Natural killer cell treated with Interleukin-12 subunit alpha and Interleukin-12 subunit beta and Interleukin-15 and Interleukin-18, amount 100 ng/mL, for 72 hours (primary cell): ENCODE measurements at regions not wholly inside any gene's neighbourhood (a gene's known extent, or its start where the extent isn't known, plus 50 kb on each side); places are given as distances from the start of the nearest gene placed in this dataset.

ENCODE experiments used
- ATAC-seq, 2 donors: fragments of 150-1000 bp; cut with Tn5 transposase in 1 of 2; sonication (Bioruptor Pico), chemical (Tn5 transposase) in 1 of 2; 2 replicates each; pipeline ENCODE4 v1.10.0; 2021
- DNase-seq: peaks from one replicate; pipeline ENCODE4 v3.0.0; 2022; ENCODE audit warnings: low spot score
- H3K27ac Mint-ChIP-seq, 2 donors: 1 replicate in 1 of 2; 2 replicates in 1 of 2; pipeline ENCODE4 v1.8.0; 2022; ENCODE audit warnings: mixed read lengths in 2 of 2, mild to moderate bottlenecking in 1 of 2, moderate library complexity in 1 of 2
- H3K27me3 Mint-ChIP-seq, 2 donors: 1 replicate in 1 of 2; 2 replicates in 1 of 2; pipeline ENCODE4 v1.8.0; 2022; ENCODE audit warnings: mixed read lengths in 2 of 2
- H3K36me3 Mint-ChIP-seq: one replicate; pipeline ENCODE4 v1.8.0; 2022; ENCODE audit warnings: mixed read lengths
- H3K4me1 Mint-ChIP-seq, 2 donors: 1 replicate in 1 of 2; 2 replicates in 1 of 2; pipeline ENCODE4 v1.8.0; 2022; ENCODE audit warnings: low read depth in 2 of 2, mixed read lengths in 2 of 2, mild to moderate bottlenecking in 1 of 2
- H3K4me3 Mint-ChIP-seq: one replicate; pipeline ENCODE4 v1.8.0; 2022; ENCODE audit warnings: mixed read lengths
- H3K9me3 Mint-ChIP-seq: 2 replicates; pipeline ENCODE4 v1.8.0; 2022; ENCODE audit warnings: mixed read lengths

GRCh38 chr9:14967450-14968321 lies 57.5 kb upstream of the FREM1 start:
- H3K36me3 Mint-ChIP-seq, result no peaks in the 10 kb centered on the region
- no peak overlapping the region for H3K27ac Mint-ChIP-seq
- no peaks in the 10 kb centered on the region for H3K4me1 Mint-ChIP-seq
- ATAC-seq, result no peak
- peaks cover 9% of the 10 kb centered on the region for H3K9me3 Mint-ChIP-seq
- DNase-seq, result no peak
- H3K4me3 Mint-ChIP-seq, result no peak overlapping the region
- peaks cover 2 to 7% of the 10 kb centered on the region in 2 donors for H3K27me3 Mint-ChIP-seq

- peaks cover 9% of the 10 kb centered on the region for H3K9me3 Mint-ChIP-seq
- H3K36me3 Mint-ChIP-seq, result no peaks in the 10 kb centered on the region
- H3K4me1 Mint-ChIP-seq, result no peaks in the 10 kb centered on the region
- DNase-seq (no peak), ATAC-seq (no peak)
- no peak overlapping the region for H3K4me3 Mint-ChIP-seq
- H3K27me3 Mint-ChIP-seq, result peaks cover 0 to 6% of the 10 kb centered on the region in 2 donors
- H3K27ac Mint-ChIP-seq, result no peak overlapping the region
Observed at GRCh38 chr9:14962193-14962882, 52.1 kb upstream of the FREM1 start.

DNA sequence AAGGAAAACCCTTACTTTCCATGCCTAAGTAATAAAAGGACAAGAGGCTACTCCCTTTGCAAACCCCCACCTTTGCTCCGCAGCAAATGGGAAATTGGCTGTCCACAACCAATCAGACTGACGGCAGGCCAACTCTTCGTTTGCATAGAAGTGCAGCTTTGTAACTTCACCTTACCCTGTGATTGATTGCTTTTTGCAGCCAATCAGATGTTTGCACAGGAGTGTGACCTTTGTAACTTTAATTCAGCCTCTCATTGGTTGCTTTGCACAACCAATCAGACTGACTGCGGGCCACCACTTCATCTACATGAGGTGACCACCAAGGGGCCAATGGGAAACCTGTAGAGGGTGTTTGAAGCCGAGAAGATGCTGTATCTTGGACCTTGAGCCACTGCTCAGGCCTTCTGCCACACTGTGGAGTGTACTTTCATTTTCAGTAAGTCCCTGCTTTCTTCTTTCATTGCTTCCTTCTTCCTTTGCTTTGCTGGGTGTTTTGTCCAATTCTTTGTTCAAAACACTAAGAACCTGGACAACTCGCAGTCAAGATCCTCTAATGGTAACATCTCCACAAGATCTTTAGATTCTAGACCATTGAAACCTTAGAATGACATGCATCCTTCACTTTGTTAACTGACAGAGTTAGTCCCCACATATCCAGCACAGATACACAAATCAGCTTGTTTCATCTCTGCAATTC lies 51.3 kb upstream of the FREM1 start:
- no peaks in the 10 kb centered on the region for H3K4me1 Mint-ChIP-seq
- peaks cover 9% of the 10 kb centered on the region for H3K9me3 Mint-ChIP-seq
- DNase-seq (no peak), ATAC-seq (no peak)
- no peaks in the 10 kb centered on the region for H3K36me3 Mint-ChIP-seq
- no peak overlapping the region for H3K27ac Mint-ChIP-seq
- no peak overlapping the region for H3K4me3 Mint-ChIP-seq
- H3K27me3 Mint-ChIP-seq, result peaks cover 0 to 6% of the 10 kb centered on the region in 2 donors

DNA sequence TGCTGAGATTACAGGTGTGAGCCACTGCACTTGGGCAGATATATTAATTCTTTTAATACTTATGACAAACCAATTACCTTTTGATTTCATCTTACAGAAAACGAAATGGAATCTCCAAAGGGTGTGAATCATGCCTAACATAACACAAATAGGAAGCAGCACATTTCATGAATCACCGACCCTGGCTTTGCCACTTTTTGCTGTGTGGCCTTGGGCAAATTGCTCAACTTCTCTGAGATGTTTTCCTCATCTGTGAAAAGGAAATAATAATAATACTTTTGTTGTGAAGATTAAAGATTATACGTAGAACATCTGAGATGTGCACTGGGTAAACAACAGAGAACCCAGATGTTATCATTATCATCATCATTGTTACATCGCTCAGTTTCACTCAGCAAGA lies 50.7 kb upstream of the FREM1 start:
- Mint-ChIP-seq H3K4me1 (no peaks in the 10 kb centered on the region), H3K4me3 (no peak overlapping the region), H3K9me3 (peaks cover 9% of the 10 kb centered on the region), H3K27ac (no peak overlapping the region), H3K36me3 (no peaks in the 10 kb centered on the region), H3K27me3 (peaks cover 0 to 6% of the 10 kb centered on the region in 2 donors)
- no peak for ATAC-seq
- DNase-seq, result no peak
